ENCODE measurements at regions not wholly inside any gene's neighbourhood (a gene's known extent, or its start where the extent isn't known, plus 50 kb on each side); places are given as distances from the start of the nearest gene placed in this dataset.

DNA sequence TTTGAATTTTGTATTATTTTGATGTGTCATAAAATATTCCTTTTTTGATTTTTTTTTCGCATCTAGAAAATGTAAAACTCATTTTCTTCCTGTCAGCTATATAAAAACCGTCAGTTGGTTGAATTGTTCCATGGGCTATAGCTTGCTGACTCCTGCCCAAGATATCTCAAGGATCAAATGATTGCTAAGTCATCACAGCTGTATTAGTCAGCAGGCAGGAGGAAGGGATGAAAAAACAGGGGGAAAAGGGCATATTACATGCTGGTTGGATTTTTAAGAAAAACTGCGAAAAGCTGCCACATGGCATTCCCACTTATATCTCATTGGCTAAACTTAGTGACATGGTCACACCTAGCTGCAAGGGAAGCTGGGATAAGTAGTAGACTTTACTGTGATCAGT, 569.9 kb downstream of the BCKDHB start:
- Histone ChIP-seq H3K27ac (no peak overlapping the region), H3K4me3 (no peak overlapping the region), H3K27me3 (ENCODE audit: insufficient read depth in 3 of 3, low read length in 2 of 3) (no peaks in the 10 kb centered on the region), H3K36me3 (ENCODE audit: insufficient read depth in 1 of 2, low read depth in 1 of 2) (no peaks in the 10 kb centered on the region), H3K4me1 (no peaks in the 10 kb centered on the region), H3K9me3 (no peaks in the 10 kb centered on the region)
- intact Hi-C loops (cut with DNase I) = no loop called here
- ATAC-seq (no peak), DNase-seq (no peak)
- TF ChIP-seq, protein P1, sequence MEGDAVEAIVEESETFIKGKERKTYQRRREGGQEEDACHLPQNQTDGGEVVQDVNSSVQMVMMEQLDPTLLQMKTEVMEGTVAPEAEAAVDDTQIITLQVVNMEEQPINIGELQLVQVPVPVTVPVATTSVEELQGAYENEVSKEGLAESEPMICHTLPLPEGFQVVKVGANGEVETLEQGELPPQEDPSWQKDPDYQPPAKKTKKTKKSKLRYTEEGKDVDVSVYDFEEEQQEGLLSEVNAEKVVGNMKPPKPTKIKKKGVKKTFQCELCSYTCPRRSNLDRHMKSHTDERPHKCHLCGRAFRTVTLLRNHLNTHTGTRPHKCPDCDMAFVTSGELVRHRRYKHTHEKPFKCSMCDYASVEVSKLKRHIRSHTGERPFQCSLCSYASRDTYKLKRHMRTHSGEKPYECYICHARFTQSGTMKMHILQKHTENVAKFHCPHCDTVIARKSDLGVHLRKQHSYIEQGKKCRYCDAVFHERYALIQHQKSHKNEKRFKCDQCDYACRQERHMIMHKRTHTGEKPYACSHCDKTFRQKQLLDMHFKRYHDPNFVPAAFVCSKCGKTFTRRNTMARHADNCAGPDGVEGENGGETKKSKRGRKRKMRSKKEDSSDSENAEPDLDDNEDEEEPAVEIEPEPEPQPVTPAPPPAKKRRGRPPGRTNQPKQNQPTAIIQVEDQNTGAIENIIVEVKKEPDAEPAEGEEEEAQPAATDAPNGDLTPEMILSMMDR (IDR thresholded peaks at IDR 0.05) = no peak
- 58 to 90% (median 79%) methylated on average over 3 of the region's 3 CpGs for WGBS, 3 donors

- H3K36me3 ChIP-seq (ENCODE audit: insufficient read depth in 1 of 2, low read depth in 1 of 2) = no peaks in the 10 kb centered on the region
- intact Hi-C loops (cut with DNase I) = no loop called here
- H3K27ac ChIP-seq = no peak overlapping the region
- ATAC-seq = no peak
- no peak overlapping the region for H3K4me3 ChIP-seq
- no peak for DNase-seq
- TF ChIP-seq, protein P1 (IDR thresholded peaks at IDR 0.05) = no peak
- WGBS, 3 donors = 84 to 94% (median 92%) methylated on average over 1 of the region's 1 CpG
- H3K9me3 ChIP-seq = no peaks in the 10 kb centered on the region
- no peaks in the 10 kb centered on the region for H3K27me3 ChIP-seq (ENCODE audit: insufficient read depth in 3 of 3, low read length in 2 of 3)
- H3K4me1 ChIP-seq = no peaks in the 10 kb centered on the region
Measured at GRCh38 chr6:80674669-80675068, 568.2 kb downstream of the BCKDHB start.

GRCh38 chr6:80673367-80673766, 566.9 kb downstream of the BCKDHB start:
- Histone ChIP-seq H3K4me1 (no peaks in the 10 kb centered on the region), H3K27me3 (ENCODE audit: insufficient read depth in 3 of 3, low read length in 2 of 3) (no peaks in the 10 kb centered on the region), H3K27ac (no peak overlapping the region), H3K9me3 (no peaks in the 10 kb centered on the region), H3K4me3 (no peak overlapping the region), H3K36me3 (ENCODE audit: insufficient read depth in 1 of 2, low read depth in 1 of 2) (no peaks in the 10 kb centered on the region)
- no peak for ATAC-seq
- DNase-seq = no peak
- TF ChIP-seq, protein P1 (IDR thresholded peaks at IDR 0.05) = no peak
- intact Hi-C loops (cut with DNase I) = no loop called here

DNA sequence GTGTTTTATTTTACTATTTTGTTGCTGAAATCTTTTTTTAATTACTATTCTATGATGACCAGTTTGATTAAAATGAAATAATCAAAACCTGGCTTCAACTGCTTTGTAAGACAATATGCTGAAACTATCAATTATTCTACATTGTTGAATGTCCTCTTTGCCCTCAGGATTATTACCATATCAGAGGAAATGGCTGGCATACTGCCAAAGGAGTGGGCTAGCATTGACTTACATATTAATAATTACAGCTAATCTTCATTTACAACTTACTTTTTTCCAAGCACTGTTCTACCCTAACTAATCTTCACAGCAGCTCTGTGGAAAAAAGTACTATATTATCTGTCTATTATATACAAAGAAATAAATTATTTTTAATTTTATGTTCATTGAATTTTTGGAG, 560.5 kb downstream of the BCKDHB start:
- no peaks in the 10 kb centered on the region for H3K36me3 ChIP-seq (ENCODE audit: insufficient read depth in 1 of 2, low read depth in 1 of 2)
- DNase-seq (no peak), ATAC-seq (no peak)
- intact Hi-C loops (cut with DNase I) = no loop called here
- no peaks in the 10 kb centered on the region for H3K27me3 ChIP-seq (ENCODE audit: insufficient read depth in 3 of 3, low read length in 2 of 3)
- H3K4me3 ChIP-seq = no peak overlapping the region
- H3K27ac ChIP-seq = no peak overlapping the region
- no peaks in the 10 kb centered on the region for H3K4me1 ChIP-seq
- H3K9me3 ChIP-seq = no peaks in the 10 kb centered on the region
- TF ChIP-seq, protein P1 (IDR thresholded peaks at IDR 0.05) = no peak

DNA sequence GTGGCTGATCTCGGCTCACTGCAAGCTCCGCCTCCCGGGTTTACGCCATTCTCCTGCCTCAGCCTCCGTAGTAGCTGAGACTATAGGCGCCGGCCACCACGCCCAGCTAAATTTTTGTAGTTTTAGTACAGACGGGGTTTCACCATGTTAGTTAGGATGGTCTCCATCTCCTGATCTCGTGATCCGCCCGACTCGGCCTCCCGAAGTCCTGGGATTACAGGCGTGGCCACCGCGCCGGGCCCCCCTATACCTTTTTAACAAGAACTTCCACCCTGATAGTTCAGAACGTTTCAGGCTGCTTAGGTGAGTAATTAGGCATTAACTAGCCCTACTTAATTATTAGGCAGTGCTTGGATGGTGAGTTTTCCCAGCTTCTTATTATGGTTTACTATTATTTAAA, 552.5 kb downstream of the BCKDHB start:
- Histone ChIP-seq H3K27ac (no peak overlapping the region), H3K36me3 (ENCODE audit: insufficient read depth in 1 of 2, low read depth in 1 of 2) (no peaks in the 10 kb centered on the region), H3K4me3 (no peak overlapping the region), H3K27me3 (ENCODE audit: insufficient read depth in 3 of 3, low read length in 2 of 3) (no peaks in the 10 kb centered on the region), H3K4me1 (no peaks in the 10 kb centered on the region), H3K9me3 (no peaks in the 10 kb centered on the region)
- intact Hi-C loops (cut with DNase I) = loop anchor here in 1 of 2 donors (10.0 kb wide), 1 partner anchor 836 kb away; no protein-coding TSS in a partner anchor
- ATAC-seq = no peak
- WGBS, 3 donors = 90 to 92% (median 92%) methylated on average over 19 of the region's 19 CpGs
- no peak for DNase-seq
- TF ChIP-seq, protein P1 (IDR thresholded peaks at IDR 0.05) = no peak

Data from psoas muscle (tissue), 7 donors.